A549 (cell line): ENCODE measurements at regions not wholly inside any gene's neighbourhood (a gene's known extent, or its start where the extent isn't known, plus 50 kb on each side); places are given as distances from the start of the nearest gene placed in this dataset.

ENCODE experiments used
- CEBPB ChIP-seq, 2 experiments: fragments of >200 bp in 1 of 2; sonication (Bioruptor Twin) in 1 of 2; formaldehyde crosslinking in 1 of 2; IDR thresholded peaks; 2 replicates each; pipeline ENCODE4 v1.6.1; 2012 to 2016
- CTCF ChIP-seq: fragments of >200 bp; sonication (Bioruptor Twin); formaldehyde crosslinking; IDR thresholded peaks from 3 replicates; pipeline ENCODE4 v1.5.1; 2016
- EP300 ChIP-seq, 2 experiments: fragments of >200 bp; sonication (Bioruptor Twin); formaldehyde crosslinking; IDR thresholded peaks; 2 replicates in 1 of 2; 3 replicates in 1 of 2; pipeline ENCODE4 v1.6.1; 2016 to 2017
- HOXA7 ChIP-seq: fragments of 250-450 bp; sonication (Bioruptor Pico); IDR thresholded peaks from 2 replicates; pipeline ENCODE4 v1.5.0; 2020; ENCODE audit warnings: mild to moderate bottlenecking, moderate library complexity
- KDM1A ChIP-seq: fragments of 200-600 bp; sonication (generic); IDR thresholded peaks from 2 replicates; pipeline ENCODE4 v1.6.1; 2016; ENCODE audit warnings: low read depth, mild to moderate bottlenecking
- NFE2L2 ChIP-seq: fragments of 150-350 bp; conservative IDR thresholded peaks from 2 replicates; pipeline ENCODE4 v1.6.1; 2014; ENCODE audit warnings: low read length
- POLR2A ChIP-seq: IDR thresholded peaks from 2 replicates; pipeline ENCODE4 v1.6.1; 2012; ENCODE audit warnings: mild to moderate bottlenecking, low read length
- REST ChIP-seq: fragments of 200-600 bp; sonication (generic); IDR thresholded peaks from 2 replicates; pipeline ENCODE4 v1.6.1; 2016; ENCODE audit warnings: antibody characterized with exemption, mild to moderate bottlenecking, moderate library complexity
- SMC3 ChIP-seq: fragments of >200 bp; sonication (Bioruptor Twin); formaldehyde crosslinking; IDR thresholded peaks from 3 replicates; pipeline ENCODE4 v1.6.1; 2018; ENCODE audit warnings: inconsistent platforms
- TF ChIP-seq, protein P1 (sequence below): IDR thresholded peaks from 2 replicates; pipeline ENCODE4 v1.6.1; 2012; ENCODE audit warnings: low read depth, borderline replicate concordance

GRCh38 chr1:106756752-106757151, 299.7 kb upstream of the PRMT6 start:
- TF ChIP-seq CTCF (no peak), POLR2A (no peak), REST (no peak), SMC3 (no peak), EP300 (IDR thresholded peaks at IDR 0.05) (no peak), HOXA7 (CRISPR knock-in tag) (no peak), KDM1A (no peak), NFE2L2 (no peak), CEBPB (IDR thresholded peaks at IDR 0.05) (no peak)
- TF ChIP-seq, protein P1, sequence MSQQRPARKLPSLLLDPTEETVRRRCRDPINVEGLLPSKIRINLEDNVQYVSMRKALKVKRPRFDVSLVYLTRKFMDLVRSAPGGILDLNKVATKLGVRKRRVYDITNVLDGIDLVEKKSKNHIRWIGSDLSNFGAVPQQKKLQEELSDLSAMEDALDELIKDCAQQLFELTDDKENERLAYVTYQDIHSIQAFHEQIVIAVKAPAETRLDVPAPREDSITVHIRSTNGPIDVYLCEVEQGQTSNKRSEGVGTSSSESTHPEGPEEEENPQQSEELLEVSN = no peak
